GOT3 (cell line): ENCODE measurements at regions not wholly inside any gene's neighbourhood (a gene's known extent, or its start where the extent isn't known, plus 50 kb on each side); places are given as distances from the start of the nearest gene placed in this dataset.

ENCODE experiments used
- DNase-seq: peaks from one replicate; lab custom pipeline; 2025; ENCODE audit warnings: mixed read lengths; lab: John Stamatoyannopoulos, UW

- no peak for DNase-seq
Measured at GRCh38 chr3:66747696-66748095, 246.9 kb upstream of the LRIG1 start.

DNA sequence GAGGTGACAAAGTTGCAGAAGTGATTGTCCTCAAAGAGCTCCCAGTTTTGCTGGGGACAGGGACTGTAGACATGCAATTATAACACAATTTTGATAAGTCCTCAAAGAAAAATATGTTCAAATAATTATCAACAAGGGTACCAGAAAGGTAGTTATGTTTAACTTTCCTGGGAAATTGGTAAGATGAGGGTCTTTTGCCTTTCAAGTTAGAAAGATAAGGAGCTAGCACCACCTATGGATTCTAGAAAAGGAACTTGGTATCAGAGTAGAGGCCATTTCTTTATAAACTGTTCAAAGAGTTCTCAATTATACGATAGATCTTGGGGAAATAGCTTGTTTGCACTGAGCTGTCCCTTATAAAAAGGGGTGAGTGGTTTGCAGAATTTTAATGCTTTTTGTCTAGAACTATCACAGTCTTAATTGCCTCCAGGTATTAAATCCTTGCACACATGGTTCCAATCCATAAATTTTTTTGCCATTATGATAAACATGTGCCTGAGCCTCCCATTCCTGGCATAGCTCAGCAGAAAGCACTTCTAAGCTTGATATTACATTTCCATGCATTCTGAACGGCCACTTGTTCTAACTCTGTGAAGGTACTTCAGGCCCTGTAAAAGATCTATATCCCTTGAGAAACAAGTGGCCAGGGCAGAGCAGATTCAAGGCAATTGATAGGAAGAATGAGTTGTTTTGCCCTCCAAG, 247.5 kb upstream of the LRIG1 start:
- no peak for DNase-seq

GRCh38 chr3:66751842-66752241, 246.3 kb upstream of the KBTBD8 start:
- DNase-seq, result no peak

DNA sequence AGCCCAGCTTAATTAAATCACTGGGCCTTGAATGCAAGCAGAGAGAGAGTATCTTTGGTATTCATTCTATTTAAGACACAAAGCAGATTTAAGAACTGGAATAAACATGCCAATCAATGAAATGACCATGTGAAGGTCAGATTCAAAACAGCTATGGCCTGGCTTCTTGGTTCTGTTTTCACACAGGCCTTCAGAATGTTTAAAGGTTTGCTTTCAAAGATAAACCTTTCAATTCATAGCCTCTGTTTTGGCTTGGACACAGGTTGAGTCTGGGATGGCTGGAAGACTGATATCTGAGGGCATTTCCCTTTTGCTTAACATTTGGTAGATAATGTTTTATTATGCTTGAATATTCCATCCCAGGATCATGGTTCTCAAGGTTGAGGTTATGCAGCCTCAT, 244.4 kb upstream of the KBTBD8 start:
- DNase-seq, result no peak

- DNase-seq, result no peak
Measured at GRCh38 chr3:66754613-66755012, 243.5 kb upstream of the KBTBD8 start.

DNA sequence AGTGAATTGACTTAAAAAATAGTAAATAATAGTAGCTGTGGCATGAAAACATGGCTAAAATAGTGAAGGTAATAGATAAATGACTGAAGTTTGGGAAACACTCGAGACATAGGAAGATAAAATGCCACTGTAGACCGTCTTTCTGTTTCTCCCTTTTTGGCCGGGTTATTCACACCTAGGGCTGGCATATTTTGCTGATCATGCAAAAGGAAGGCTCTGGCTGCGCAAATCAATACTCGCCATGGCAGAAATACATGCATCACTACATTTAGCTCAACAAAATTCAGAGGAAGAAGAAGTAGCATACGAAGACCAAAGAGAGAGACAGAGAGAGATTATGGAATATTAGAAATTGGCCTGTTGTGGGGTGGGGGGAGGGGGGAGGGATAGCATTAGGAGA, 242.2 kb upstream of the KBTBD8 start:
- no peak for DNase-seq

DNA sequence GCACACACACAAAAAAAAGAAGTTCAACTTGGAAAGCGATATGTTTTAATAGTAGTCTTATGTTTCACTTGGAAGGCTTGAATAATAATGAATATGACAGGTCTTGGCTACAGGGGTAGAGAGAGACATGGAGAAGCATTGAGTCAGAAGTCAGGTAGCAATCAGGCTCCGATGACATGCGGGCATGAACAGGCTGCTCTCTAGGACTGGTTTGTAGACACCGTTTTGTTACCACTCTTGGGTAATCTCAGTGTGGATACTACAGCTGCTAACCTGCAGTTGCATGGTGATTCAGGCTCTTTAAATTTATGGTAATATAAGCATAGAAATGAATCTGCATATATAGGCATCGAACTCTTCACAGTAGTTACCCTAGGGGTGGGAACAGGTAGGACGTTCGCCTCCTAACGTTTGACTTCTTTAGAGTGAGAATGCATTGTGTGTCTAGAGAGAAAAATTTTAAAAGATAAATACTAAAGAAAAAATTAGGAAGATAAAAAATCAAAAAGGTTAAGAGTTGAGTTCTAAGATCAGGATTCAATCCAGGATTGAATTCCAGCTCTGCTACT, 241.6 kb upstream of the KBTBD8 start:
- DNase-seq, result no peak

DNA sequence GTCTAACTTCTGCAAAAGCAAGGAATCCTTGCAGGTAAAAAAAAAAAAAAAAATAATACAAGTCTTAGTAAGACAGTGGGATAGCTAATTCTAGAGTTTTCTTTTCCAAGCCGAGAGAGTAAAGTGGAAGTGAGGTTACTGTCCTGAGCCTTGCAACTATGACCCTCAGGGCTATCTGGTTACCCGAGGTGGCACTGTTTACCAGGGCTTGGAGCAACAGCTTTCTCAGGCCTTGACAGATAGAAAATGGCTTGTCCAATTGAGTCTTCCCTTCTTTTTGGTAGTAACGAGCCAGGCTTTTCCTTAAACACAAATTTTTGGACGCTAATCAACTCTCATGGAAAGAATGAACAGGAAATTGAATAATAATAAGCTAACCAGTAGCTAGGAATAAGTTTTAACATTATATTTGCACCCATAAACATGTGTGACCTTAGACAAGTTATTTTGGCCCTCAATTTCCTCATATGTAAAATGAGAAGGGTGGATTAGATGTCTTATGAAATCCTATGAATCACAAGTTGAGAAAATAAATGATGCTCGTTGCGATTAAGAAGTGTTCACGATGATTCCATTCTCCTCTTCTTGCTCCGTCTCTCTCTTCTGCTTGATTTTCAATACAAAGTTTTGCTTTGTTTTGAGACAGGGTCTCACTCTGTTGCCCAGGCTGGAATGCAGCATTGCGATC, 236.9 kb upstream of the KBTBD8 start:
- DNase-seq, result no peak

- DNase-seq, result peak; percentile 9
Measured at GRCh38 chr3:66762916-66763693, 235.0 kb upstream of the KBTBD8 start.

GRCh38 chr3:66778107-66778506, 220.0 kb upstream of the KBTBD8 start:
- no peak for DNase-seq

DNA sequence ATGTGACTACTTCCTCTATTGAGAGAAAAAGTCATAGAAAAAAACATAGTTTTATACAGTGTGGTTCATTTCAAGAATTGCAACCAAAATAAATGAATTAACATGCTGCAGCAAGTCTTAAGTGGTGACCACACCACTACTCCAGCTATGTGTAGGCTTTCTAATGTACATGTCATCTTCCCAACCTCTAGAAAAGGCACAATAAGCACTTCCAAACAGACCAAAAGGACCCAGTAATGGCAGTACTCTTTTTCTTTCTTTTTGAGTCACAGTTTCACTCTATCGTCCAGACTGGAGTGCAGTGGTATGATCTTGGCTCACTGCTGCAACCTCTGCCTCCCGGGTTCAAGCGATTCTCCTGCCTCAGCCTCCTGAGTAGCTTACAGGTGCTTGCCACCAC, 219.3 kb upstream of the KBTBD8 start:
- no peak for DNase-seq

DNA sequence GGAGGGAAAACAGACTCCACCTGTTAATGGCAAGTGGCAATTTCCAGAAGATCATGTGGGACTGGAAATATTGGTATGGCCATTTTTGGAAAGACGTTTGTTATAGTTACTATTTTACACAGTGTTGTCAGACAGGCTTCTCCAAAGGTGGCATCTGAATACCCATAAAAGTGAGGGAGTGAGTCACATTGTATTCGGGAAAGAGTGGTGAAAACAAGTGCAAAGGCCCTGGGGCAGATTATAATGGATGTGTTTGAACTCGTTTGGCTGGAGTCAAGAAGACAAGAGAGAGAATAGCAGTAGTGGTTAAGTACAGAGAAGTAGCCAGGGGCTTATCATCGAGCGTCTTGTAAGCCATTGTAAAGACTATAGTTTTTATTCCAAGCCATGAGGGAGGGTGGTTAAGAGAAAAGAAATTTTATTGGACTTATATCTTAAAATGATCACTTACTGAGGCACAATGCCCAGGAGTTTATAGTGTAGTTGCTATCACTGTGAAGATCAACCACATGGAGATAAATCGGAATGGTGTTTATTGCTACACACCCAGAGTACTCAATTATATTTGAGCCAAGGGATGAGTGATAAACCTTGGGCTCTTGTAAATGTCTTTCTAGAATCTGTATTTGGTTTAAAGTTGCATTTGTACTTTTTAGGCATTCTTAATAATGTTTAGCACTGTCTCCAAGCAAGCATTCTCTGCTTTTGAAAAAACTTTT, 212.8 kb upstream of the KBTBD8 start:
- DNase-seq, result no peak

DNA sequence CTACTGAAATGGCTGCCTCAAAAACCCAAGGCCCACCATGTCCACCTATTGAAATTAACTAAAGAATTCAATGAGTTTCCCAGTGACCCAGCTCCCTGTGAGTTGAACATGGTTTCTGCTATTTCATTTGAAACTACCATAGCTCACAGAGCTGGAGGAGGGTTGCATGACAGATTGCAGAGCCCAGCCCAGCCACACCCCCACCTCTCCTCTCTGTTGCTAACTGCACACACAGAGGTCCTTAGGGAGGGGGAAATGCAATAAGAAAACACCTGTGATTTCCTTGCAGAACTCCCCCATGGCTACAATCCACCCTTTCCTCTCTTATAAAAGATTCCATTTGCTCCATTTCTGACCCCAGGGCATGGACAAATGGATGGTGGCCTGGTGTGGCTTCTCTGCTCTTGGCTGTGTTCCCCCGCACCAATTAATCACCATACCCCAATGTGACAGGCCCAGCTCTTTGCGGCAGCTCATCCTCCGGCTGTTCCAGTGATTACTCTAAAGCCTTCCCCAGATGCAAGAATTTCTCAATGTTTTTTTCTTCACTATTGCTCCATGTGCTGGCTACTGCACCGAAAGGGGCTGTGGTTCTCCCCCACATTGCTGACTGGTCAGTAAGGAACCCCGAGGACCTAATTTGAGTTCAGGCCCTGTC, 208.4 kb upstream of the KBTBD8 start:
- DNase-seq, result no peak

GRCh38 chr3:66792086-66792485, 206.0 kb upstream of the KBTBD8 start:
- no peak for DNase-seq

DNA sequence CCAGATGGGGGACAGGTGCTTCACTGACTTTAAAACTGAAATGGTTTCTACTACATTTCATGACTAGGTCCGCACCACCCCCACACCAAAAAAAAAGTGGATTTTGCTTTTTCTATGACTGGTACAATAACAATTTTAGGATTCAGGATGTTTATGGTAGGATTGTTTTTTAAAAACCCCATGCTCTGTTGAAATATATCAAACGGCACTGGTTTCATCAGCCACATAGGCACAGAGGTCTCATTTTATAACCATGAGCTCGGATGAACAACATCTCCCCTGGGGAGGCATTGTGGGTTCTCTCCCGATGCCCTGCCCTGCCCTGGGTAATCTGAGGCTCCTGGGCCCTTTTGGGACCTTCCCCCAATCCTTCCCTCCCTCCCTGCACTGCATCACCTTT, 202.7 kb upstream of the KBTBD8 start:
- DNase-seq, result no peak

DNA sequence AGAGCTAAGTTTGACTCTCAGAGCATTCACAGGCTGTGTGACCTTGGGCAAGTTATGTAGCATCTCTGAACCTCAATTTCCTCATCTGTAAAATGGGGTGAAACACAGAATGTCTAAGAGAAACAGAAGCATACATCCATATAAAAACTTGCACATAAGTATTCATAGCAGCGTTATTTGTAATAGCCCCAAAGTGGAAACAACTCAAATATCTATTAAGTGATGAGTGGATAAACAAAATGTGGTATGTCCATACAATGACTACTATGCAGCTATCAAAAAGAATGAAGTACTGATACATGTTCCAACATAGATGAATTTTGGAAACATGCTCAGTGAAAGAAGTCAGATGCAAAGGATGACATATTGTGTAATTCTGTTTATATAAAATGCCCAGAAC, 201.8 kb upstream of the KBTBD8 start:
- no peak for DNase-seq

DNA sequence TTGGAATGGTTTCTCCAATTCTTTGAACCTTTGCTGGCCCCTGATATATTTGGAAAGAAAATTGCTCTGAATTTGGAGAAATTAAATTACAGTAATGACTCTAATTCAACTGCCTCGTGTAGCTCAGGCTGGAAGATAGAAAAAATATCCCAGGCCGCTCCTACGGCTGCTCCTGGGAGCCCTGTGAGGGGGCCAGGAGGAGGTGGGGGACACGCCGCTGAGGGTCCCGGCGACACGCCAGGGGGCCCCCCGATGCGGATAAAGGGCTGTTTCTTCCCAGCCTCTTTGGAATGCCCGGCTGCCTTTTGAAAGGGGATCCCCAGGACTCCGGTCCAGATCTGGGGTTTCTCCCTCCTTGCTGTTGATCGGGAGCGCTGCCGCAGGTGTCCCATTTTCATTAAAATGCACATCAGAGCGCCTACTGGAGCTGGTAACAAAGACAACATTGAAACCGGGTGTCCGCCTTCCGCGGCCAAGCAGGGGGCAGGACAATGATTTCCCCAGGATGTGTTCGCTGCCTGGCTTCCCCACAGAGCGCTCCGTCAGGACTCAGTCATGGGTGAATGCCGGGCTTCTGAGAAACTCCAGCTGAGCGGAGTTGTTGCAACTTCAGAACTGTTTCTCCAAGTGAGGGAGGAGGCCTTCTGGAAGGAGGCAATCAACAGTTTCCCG, 200.1 kb upstream of the KBTBD8 start:
- DNase-seq, result peak; percentile 25

DNA sequence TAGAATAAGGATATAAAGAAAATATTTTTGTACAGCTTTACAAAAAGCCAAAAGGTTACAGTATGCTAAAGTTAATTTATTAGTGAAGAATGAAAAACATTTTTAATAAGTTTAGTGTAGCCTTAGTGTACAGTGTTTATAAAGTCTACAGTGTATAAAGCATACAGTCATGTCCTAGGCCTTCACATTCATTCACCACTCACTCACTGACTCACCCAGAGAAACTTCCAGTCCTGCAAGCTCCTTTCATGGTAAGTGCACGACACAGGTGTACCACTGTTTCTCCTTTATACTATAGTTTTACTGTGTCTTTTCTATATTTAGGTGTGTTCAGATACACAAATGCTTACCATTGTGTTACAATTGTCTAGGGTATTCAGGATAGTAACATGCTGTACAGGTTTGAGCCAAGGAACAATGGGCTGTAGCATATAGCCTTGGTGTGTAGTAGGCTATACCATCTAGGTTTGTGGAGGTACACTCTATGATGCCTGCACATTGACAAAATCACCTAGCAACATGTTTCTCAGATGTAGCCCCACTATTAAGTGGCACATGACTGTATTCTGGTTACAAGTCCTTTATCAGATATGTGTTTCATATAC, 197.1 kb upstream of the KBTBD8 start:
- no peak for DNase-seq

GRCh38 chr3:66803206-66803605, 194.9 kb upstream of the KBTBD8 start:
- no peak for DNase-seq
